Liver (tissue), 8 donors: ENCODE measurements at regions not wholly inside any gene's neighbourhood (a gene's known extent, or its start where the extent isn't known, plus 50 kb on each side); places are given as distances from the start of the nearest gene placed in this dataset.
A peak's percentile ranks its signal among the peaks of the same experiment; 100 is the strongest.

Experiments
- DNase-seq: peaks from one replicate; pipeline ENCODE4 v3.0.0-alpha.2; 2017; ENCODE audit warnings: low spot score
- H3K27ac ChIP-seq, 2 donors: one replicate each; pipeline ENCODE4 v1.7.0; 2013; ENCODE audit warnings: inconsistent platforms in 2 of 2, low read length in 2 of 2, control low read depth in 1 of 2, low read depth in 1 of 2, mild to moderate bottlenecking in 1 of 2
- H3K27me3 ChIP-seq, 4 donors: one replicate each; pipeline versions ENCODE4 v1.6.1 to v1.7.0; 2013; ENCODE audit warnings: low read length in 3 of 4, inconsistent platforms in 1 of 4, mild to moderate bottlenecking in 1 of 4, moderate library complexity in 1 of 4; ENCODE audit not compliant: control insufficient read depth in 4 of 4, insufficient read depth in 4 of 4
- H3K36me3 ChIP-seq, 4 donors: one replicate each; pipeline versions ENCODE4 v1.6.1 to v1.7.0; 2013; ENCODE audit warnings: low read length in 3 of 4, mild to moderate bottlenecking in 3 of 4, low read depth in 1 of 4, moderate library complexity in 1 of 4; ENCODE audit not compliant: control insufficient read depth in 4 of 4, insufficient read depth in 3 of 4
- H3K4me1 ChIP-seq, 4 donors: one replicate each; pipeline versions ENCODE4 v1.6.1 to v1.7.0; 2013; ENCODE audit warnings: low read length in 3 of 4, mild to moderate bottlenecking in 3 of 4, moderate library complexity in 1 of 4; ENCODE audit not compliant: control insufficient read depth in 4 of 4, insufficient read depth in 4 of 4
- H3K4me3 ChIP-seq, 3 donors: one replicate each; pipeline versions ENCODE4 v1.6.1 to v1.7.0; 2013; ENCODE audit warnings: low read length in 3 of 3, control low read depth in 1 of 3, low read depth in 1 of 3, mild to moderate bottlenecking in 1 of 3
- H3K9ac ChIP-seq, 2 donors: one replicate each; pipeline ENCODE4 v1.7.0; 2013; ENCODE audit warnings: low read length in 2 of 2, mild to moderate bottlenecking in 2 of 2, moderate library complexity in 2 of 2, control low read depth in 1 of 2, low read depth in 1 of 2
- H3K9me3 ChIP-seq, 4 donors: one replicate each; pipeline versions ENCODE4 v1.6.1 to v1.7.0; 2013; ENCODE audit warnings: low read length in 3 of 4; ENCODE audit not compliant: control insufficient read depth in 4 of 4
- ATF3 ChIP-seq: IDR thresholded peaks from 2 replicates; pipeline ENCODE4 v1.6.1; 2016; ENCODE audit warnings: antibody characterized with exemption
- CTCF ChIP-seq: fragments of 150-350 bp; IDR thresholded peaks from 2 replicates; pipeline ENCODE4 v1.5.1; 2017; ENCODE audit warnings: improper control_type of control experiment, low read depth, low read length; ENCODE audit not compliant: missing input control
- EGR1 ChIP-seq, 2 donors: IDR thresholded peaks; 2 replicates each; pipeline ENCODE4 v1.6.1; 2016 to 2018; ENCODE audit warnings: antibody characterized with exemption in 2 of 2, low read depth in 2 of 2
- FOXA2 ChIP-seq: IDR thresholded peaks from 2 replicates; pipeline ENCODE4 v1.6.1; 2016; ENCODE audit warnings: antibody characterized with exemption
- GABPA ChIP-seq, 2 donors: IDR thresholded peaks in 1 of 2; conservative IDR thresholded peaks in 1 of 2; 2 replicates each; pipeline ENCODE4 v1.6.1; 2016; ENCODE audit warnings: antibody characterized with exemption in 2 of 2, mild to moderate bottlenecking in 1 of 2, moderate library complexity in 1 of 2
- HNF4A ChIP-seq, 2 donors: conservative IDR thresholded peaks; 2 replicates each; pipeline ENCODE4 v1.6.1; 2016; ENCODE audit warnings: antibody characterized with exemption in 2 of 2, mild to moderate bottlenecking in 2 of 2
- HNF4G ChIP-seq: IDR thresholded peaks from 2 replicates; pipeline ENCODE4 v1.6.1; 2016; ENCODE audit warnings: antibody characterized with exemption
- JUND ChIP-seq, 2 donors: IDR thresholded peaks; 2 replicates each; pipeline ENCODE4 v1.6.1; 2016; ENCODE audit warnings: antibody characterized with exemption in 2 of 2
- MAX ChIP-seq: IDR thresholded peaks from 2 replicates; pipeline ENCODE4 v1.6.1; 2016; ENCODE audit warnings: antibody characterized with exemption
- NR2F2 ChIP-seq: IDR thresholded peaks from 2 replicates; pipeline ENCODE4 v1.6.1; 2016; ENCODE audit warnings: antibody characterized with exemption
- RAD21 ChIP-seq, 2 donors: IDR thresholded peaks; 2 replicates each; pipeline ENCODE4 v1.6.1; 2016; ENCODE audit warnings: antibody characterized with exemption in 2 of 2, mild to moderate bottlenecking in 2 of 2
- REST ChIP-seq: IDR thresholded peaks from 2 replicates; pipeline ENCODE4 v1.6.1; 2016; ENCODE audit warnings: antibody characterized with exemption, mild to moderate bottlenecking
- RXRA ChIP-seq, 2 donors: IDR thresholded peaks; 2 replicates each; pipeline ENCODE4 v1.6.1; 2017 to 2018; ENCODE audit warnings: antibody characterized with exemption in 2 of 2, mild to moderate bottlenecking in 1 of 2
- SP1 ChIP-seq: IDR thresholded peaks from 2 replicates; pipeline ENCODE4 v1.6.1; 2018; ENCODE audit warnings: antibody characterized with exemption, mild to moderate bottlenecking
- TAF1 ChIP-seq: conservative IDR thresholded peaks from 2 replicates; pipeline ENCODE4 v1.6.1; 2016; ENCODE audit warnings: antibody characterized with exemption, mild to moderate bottlenecking
- YY1 ChIP-seq: IDR thresholded peaks from 2 replicates; pipeline ENCODE4 v1.6.1; 2016; ENCODE audit warnings: antibody characterized with exemption, mild to moderate bottlenecking
- ZBTB33 ChIP-seq: IDR thresholded peaks from 2 replicates; pipeline ENCODE4 v1.6.1; 2016; ENCODE audit warnings: antibody characterized with exemption
- WGBS: extraction: QIAGEN DNeasy Blood & Tissue Kit; methylation state at CpG from one replicate; pipeline ENCODE4 v1.1.7; 2013; 5-methylcytosine and 5-hydroxymethylcytosine counted together
- donor health status: healthy.
- donor health status: healthy.
- donor health status: healthy.
- donor health status: healthy.
- donor health status: healthy.

- Histone ChIP-seq H3K9me3 (no peaks in the 10 kb centered on the region), H3K4me1 (no peaks in the 10 kb centered on the region), H3K27me3 (peaks cover 0 to 2% (median 0%) of the 10 kb centered on the region in 4 donors), H3K36me3 (no peaks in the 10 kb centered on the region), H3K4me3 (no peak overlapping the region), H3K27ac (no peak overlapping the region), H3K9ac (no peak overlapping the region)
- no peak for DNase-seq
- TF ChIP-seq FOXA2 (no peak), ZBTB33 (no peak), RXRA (IDR thresholded peaks at IDR 0.05) (no peak), HNF4A (conservative IDR thresholded peaks at IDR 0.05) (no peak), REST (no peak), JUND (IDR thresholded peaks at IDR 0.05) (no peak), TAF1 (no peak), SP1 (no peak), RAD21 (IDR thresholded peaks at IDR 0.05) (peak; percentile 80 to 88), NR2F2 (no peak), GABPA (IDR thresholded peaks at IDR 0.05 in 1 of 2, conservative IDR thresholded peaks at IDR 0.05 in 1 of 2) (no peak), CTCF (peak; percentile 69)
- WGBS = 49% methylated on average over 4 of the region's 4 CpGs
Observed at GRCh38 chrX:97685753-97686152, 802.0 kb downstream of the RPA4 start.

- Histone ChIP-seq H3K9ac (no peak overlapping the region), H3K9me3 (no peaks in the 10 kb centered on the region), H3K27me3 (no peaks in the 10 kb centered on the region), H3K36me3 (no peaks in the 10 kb centered on the region), H3K27ac (no peak overlapping the region), H3K4me3 (no peak overlapping the region), H3K4me1 (no peaks in the 10 kb centered on the region)
- no peak for TF ChIP-seq GABPA (IDR thresholded peaks at IDR 0.05 in 1 of 2, conservative IDR thresholded peaks at IDR 0.05 in 1 of 2)
- TF ChIP-seq HNF4G = no peak
- TF ChIP-seq FOXA2 = no peak
- no peak for TF ChIP-seq RAD21 (IDR thresholded peaks at IDR 0.05)
- no peak for TF ChIP-seq YY1
- no peak for TF ChIP-seq SP1
- no peak for TF ChIP-seq ATF3
- no peak for TF ChIP-seq RXRA (IDR thresholded peaks at IDR 0.05)
- no peak for TF ChIP-seq TAF1
- no peak for TF ChIP-seq REST
- TF ChIP-seq HNF4A (conservative IDR thresholded peaks at IDR 0.05) = no peak
- no peak for TF ChIP-seq EGR1 (IDR thresholded peaks at IDR 0.05; ENCODE audit: low read depth in 2 of 2)
- TF ChIP-seq MAX = no peak
- no peak for TF ChIP-seq CTCF
- 77% methylated on average over 2 of the region's 2 CpGs for WGBS
- no peak for DNase-seq
Observed at GRCh38 chrX:97691901-97692455, 808.3 kb downstream of the RPA4 start.
